ENCODE measurements at regions not wholly inside any gene's neighbourhood (a gene's known extent, or its start where the extent isn't known, plus 50 kb on each side); places are given as distances from the start of the nearest gene placed in this dataset.
A peak's percentile ranks its signal among the peaks of the same experiment; 100 is the strongest.
"Not testable (repeated sequence)": the region's sequence is repeated elsewhere in the genome, so short reads cannot be mapped to it uniquely, and the experiment has no call there.

DNA sequence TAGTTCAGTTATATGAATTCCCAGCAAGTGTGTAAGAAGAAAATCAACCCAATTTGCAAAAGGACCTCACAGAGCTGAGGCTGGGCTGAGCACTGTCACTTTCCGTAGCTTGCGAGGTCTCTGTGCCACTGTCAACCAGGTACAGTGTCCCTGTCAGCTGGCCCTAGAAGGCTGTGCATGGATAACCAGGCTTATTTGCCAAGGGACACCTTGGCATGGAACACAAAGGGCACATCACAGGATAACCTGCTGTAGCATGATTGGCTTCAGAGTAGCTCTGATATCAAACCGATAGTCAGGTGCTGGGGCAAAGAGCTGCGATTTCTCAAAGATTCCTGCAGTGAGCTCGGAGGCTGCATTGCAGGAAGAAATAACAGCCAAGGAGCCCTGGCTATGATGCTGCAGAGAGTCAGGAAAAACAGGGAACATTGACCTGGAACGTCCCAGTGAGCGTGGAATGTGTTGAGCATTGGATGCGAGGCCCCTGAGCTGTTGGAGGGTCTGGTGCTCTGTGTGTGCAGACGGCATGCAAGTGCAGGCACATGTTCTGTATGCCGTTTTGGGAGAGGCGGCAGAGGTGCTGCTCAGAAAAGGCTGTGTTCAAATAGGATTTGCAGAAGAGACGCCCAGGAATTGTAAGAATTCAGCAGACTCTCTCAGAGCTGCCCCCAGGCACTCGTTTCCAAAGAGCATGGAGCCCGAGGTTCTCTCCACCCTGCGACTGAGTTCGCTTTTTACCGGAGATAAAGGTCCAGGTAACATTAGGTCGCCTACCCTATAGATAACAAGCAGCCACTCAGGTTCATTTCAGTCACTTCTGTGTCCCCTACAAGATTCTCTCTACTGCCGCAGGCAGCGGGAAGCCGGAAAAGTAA lies 213.5 kb upstream of the IRS2 start:
- no peak overlapping the region for H3K27ac ChIP-seq
- no peaks in the 10 kb centered on the region for H3K36me3 Mint-ChIP-seq
- peak; percentile 15 for DNase-seq (ENCODE audit: low spot score)
- no peaks in the 10 kb centered on the region for H3K36me3 ChIP-seq
- no peaks in the 10 kb centered on the region for H4K20me1 ChIP-seq (ENCODE audit: low read depth)
- no peak overlapping the region for H3K4me3 ChIP-seq
- H3K4me3 Mint-ChIP-seq = no peak overlapping the region
- H3K9ac ChIP-seq = no peak overlapping the region
- no peak overlapping the region for H2AFZ ChIP-seq (replicated peaks)
- H3K9me3 Mint-ChIP-seq = peaks cover 7% of the 10 kb centered on the region
- H3K27me3 ChIP-seq = no peaks in the 10 kb centered on the region
- H3K4me1 Mint-ChIP-seq = peaks cover 26% of the 10 kb centered on the region
- no peaks in the 10 kb centered on the region for H3K9me3 ChIP-seq (ENCODE audit: low read depth)
- no peaks in the 10 kb centered on the region for H3F3A ChIP-seq (ENCODE audit: low read depth)
- H3K79me2 ChIP-seq (ENCODE audit: low read depth) = no peaks in the 10 kb centered on the region
- H3K27ac Mint-ChIP-seq = no peak overlapping the region
- no peak overlapping the region for H3K4me2 ChIP-seq
- peaks cover 8% of the 10 kb centered on the region for H3K4me1 ChIP-seq
- no peaks in the 10 kb centered on the region for H3K27me3 Mint-ChIP-seq (ENCODE audit: insufficient read depth, low read depth)
- TF ChIP-seq EZH2phosphoT487 (IDR thresholded peaks at IDR 0.05) (no peak), EZH2 (IDR thresholded peaks at IDR 0.05) (no peak), CTCF (IDR thresholded peaks at IDR 0.05) (no peak)

DNA sequence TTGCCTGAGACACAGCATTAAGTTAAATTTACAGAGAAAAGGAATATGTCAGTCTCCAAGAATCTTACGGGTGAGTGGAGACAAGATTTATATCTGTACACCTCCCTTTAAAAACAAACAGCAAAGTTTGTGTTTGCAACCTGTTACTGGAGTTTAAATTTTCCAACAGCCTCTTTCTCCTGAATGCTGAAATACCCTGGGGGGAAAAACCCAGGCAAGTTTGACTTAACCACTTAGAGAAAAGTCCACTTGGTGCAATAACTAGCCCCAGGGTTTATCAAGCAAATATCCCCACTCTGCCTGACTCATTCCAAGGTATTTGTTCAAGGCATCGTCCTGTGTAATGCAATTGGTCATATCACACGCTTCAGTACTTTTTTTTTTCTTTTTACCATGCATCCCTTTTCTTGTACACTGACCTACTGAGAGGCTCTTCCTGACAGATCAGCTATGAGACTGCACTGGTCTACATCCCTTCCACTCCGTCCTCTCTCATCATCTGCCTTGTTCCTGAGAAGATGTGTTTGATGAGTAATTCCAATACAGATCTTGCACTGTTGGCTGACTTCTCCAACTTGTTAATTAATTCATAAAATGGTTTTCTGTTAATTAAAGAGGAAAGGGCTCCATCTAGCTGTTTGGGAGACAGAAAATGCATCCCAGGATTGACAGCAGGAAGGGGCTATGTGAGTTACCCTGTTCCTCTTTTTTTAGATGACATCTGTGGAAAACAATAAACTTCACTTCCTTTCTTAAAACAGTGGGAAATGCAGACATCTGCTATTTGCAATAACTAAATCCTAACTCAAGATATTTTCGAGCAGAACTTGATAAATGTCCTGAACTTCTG lies 212.5 kb upstream of the IRS2 start:
- Histone ChIP-seq H3K36me3 (no peaks in the 10 kb centered on the region), H3K9me3 (ENCODE audit: low read depth) (no peaks in the 10 kb centered on the region), H2AFZ (replicated peaks) (no peak overlapping the region), H3K27me3 (no peaks in the 10 kb centered on the region), H3K79me2 (ENCODE audit: low read depth) (no peaks in the 10 kb centered on the region), H3K4me2 (no peak overlapping the region), H3K9ac (no peak overlapping the region), H3F3A (ENCODE audit: low read depth) (no peaks in the 10 kb centered on the region), H3K4me3 (no peak overlapping the region), H3K4me1 (peaks cover 8% of the 10 kb centered on the region), H3K27ac (no peak overlapping the region), H4K20me1 (ENCODE audit: low read depth) (no peaks in the 10 kb centered on the region)
- Mint-ChIP-seq H3K27ac (no peak overlapping the region), H3K27me3 (ENCODE audit: insufficient read depth, low read depth) (no peaks in the 10 kb centered on the region), H3K4me3 (no peak overlapping the region), H3K36me3 (no peaks in the 10 kb centered on the region), H3K4me1 (peaks cover 26% of the 10 kb centered on the region), H3K9me3 (peaks cover 7% of the 10 kb centered on the region)
- DNase-seq (ENCODE audit: low spot score) = no peak
- TF ChIP-seq EZH2 (IDR thresholded peaks at IDR 0.05) (no peak), EZH2phosphoT487 (IDR thresholded peaks at IDR 0.05) (no peak), CTCF (IDR thresholded peaks at IDR 0.05) (no peak)

DNA sequence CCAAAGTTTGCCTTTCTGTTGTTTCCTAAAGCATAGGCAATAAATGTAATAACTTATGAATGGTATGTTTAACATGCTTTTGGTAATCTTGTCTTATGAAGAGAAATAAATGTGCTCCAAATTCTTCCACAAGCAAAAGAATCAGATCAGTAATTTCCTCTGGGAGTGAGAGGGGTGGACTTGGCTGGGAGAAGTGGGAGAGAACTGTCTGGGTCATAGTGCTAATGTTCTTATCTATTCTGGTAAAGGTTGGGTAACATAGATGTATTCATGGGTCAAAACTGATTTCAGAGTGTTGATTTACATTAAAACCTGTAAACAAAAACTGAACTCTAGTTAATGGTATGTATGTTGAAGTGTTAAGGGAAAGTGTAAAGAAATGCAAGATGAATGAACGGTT lies 211.7 kb upstream of the IRS2 start:
- Histone ChIP-seq H2AFZ (replicated peaks) (no peak overlapping the region), H3K4me2 (no peak overlapping the region), H4K20me1 (ENCODE audit: low read depth) (no peaks in the 10 kb centered on the region), H3K9ac (no peak overlapping the region), H3K79me2 (ENCODE audit: low read depth) (no peaks in the 10 kb centered on the region), H3K27me3 (no peaks in the 10 kb centered on the region), H3K36me3 (no peaks in the 10 kb centered on the region), H3K4me3 (no peak overlapping the region), H3K4me1 (peaks cover 8% of the 10 kb centered on the region), H3K9me3 (ENCODE audit: low read depth) (no peaks in the 10 kb centered on the region), H3K27ac (no peak overlapping the region), H3F3A (ENCODE audit: low read depth) (no peaks in the 10 kb centered on the region)
- Mint-ChIP-seq H3K4me3 (no peak overlapping the region), H3K9me3 (peaks cover 7% of the 10 kb centered on the region), H3K4me1 (peaks cover 23% of the 10 kb centered on the region), H3K36me3 (no peaks in the 10 kb centered on the region), H3K27ac (no peak overlapping the region), H3K27me3 (ENCODE audit: insufficient read depth, low read depth) (no peaks in the 10 kb centered on the region)
- DNase-seq (ENCODE audit: low spot score) = no peak
- no peak for TF ChIP-seq EZH2phosphoT487 (IDR thresholded peaks at IDR 0.05)
- no peak for TF ChIP-seq EZH2 (IDR thresholded peaks at IDR 0.05)
- TF ChIP-seq CTCF (IDR thresholded peaks at IDR 0.05) = no peak

GRCh38 chr13:109997056-109997595 lies 210.7 kb upstream of the IRS2 start:
- H3K4me3 Mint-ChIP-seq; H3K27me3 Mint-ChIP-seq (ENCODE audit: insufficient read depth, low read depth); H3F3A ChIP-seq (ENCODE audit: low read depth); H3K9me3 Mint-ChIP-seq; H3K79me2 ChIP-seq (ENCODE audit: low read depth); H3K4me2 ChIP-seq; H3K4me1 ChIP-seq; DNase-seq (ENCODE audit: low spot score); H3K4me3 ChIP-seq; H3K27ac ChIP-seq; H4K20me1 ChIP-seq (ENCODE audit: low read depth); H3K27me3 ChIP-seq; H3K9me3 ChIP-seq (ENCODE audit: low read depth); H3K36me3 ChIP-seq; H3K36me3 Mint-ChIP-seq; H3K9ac ChIP-seq; H2AFZ ChIP-seq (replicated peaks); H3K27ac Mint-ChIP-seq: not testable (repeated sequence)
- peaks cover 23% of the 10 kb centered on the region for H3K4me1 Mint-ChIP-seq

All from neural progenitor cell (in vitro differentiated cells).